ENCODE measurements at regions not wholly inside any gene's neighbourhood (a gene's known extent, or its start where the extent isn't known, plus 50 kb on each side); places are given as distances from the start of the nearest gene placed in this dataset.

DNA sequence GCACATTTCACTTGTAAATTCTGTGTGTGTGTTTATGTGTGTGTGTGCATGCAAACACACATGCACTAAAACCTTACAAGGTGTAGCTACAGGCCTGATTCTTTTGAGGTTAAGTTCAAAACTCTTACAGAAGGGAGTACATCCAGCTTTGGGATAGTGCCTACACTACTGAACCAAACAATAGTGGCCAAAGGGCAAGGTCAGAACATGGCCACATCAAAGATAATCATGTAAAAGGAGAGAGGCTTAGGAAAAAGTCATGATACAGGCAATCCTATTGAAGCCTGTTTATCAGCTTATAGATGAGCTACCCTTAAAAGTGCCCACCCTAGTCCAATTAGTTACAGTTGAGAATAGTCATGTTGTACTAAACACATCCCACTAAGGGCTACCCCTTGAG, 139.6 kb downstream of the IDS start:
- TF ChIP-seq CTCF (conservative IDR thresholded peaks at IDR 0.05) (no peak), EZH2 (IDR thresholded peaks at IDR 0.05; ENCODE audit: low read depth) (no peak)

All from PC-9 (cell line).